Astrocyte of the cerebellum (primary cell): ENCODE measurements at regions not wholly inside any gene's neighbourhood (a gene's known extent, or its start where the extent isn't known, plus 50 kb on each side); places are given as distances from the start of the nearest gene placed in this dataset.
A peak's percentile ranks its signal among the peaks of the same experiment; 100 is the strongest.
"Not testable (repeated sequence)": the region's sequence is repeated elsewhere in the genome, so short reads cannot be mapped to it uniquely, and the experiment has no call there.

ENCODE experiments used
- DNase-seq: peaks from one replicate; pipeline ENCODE4 v3.0.0-alpha.2; 2011; ENCODE audit warnings: low read depth
- H3K4me3 ChIP-seq: 2 replicates; pipeline ENCODE4 v1.5.1; 2011; ENCODE audit warnings: mild to moderate bottlenecking, low read depth, low read length, moderate library complexity
- in situ Hi-C: cut with HindIII; loops from 2 replicates; pipeline ENCODE4 v1.10.0; 2017; ENCODE audit warnings: low sequenced_read_pairs
- TF ChIP-seq, protein P1 (sequence below): IDR thresholded peaks from 2 replicates; pipeline ENCODE4 v1.5.1; 2012; ENCODE audit warnings: low read length, low read depth, moderate library complexity, mild to moderate bottlenecking; ENCODE audit errors: missing control alignments

DNA sequence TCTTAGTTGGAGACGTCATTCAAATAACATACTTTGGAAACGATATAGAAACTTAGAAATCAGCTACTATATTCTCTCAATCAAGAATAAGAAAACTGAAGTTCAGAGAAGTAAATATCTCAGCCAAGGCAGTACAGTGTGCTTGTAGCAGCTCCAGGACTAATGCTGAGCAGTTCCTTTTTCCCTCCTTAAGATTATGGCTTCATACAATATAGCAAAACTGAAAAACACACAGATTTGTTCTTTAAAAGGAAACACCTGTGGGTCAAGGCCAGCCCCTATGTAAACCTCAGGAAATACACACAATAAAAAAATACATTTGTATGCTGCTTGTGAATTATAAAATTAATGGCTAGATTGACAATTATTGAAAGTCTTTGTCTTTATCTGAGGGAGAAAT, 212.7 kb upstream of the EDNRB start:
- no peak for DNase-seq
- TF ChIP-seq, protein P1, sequence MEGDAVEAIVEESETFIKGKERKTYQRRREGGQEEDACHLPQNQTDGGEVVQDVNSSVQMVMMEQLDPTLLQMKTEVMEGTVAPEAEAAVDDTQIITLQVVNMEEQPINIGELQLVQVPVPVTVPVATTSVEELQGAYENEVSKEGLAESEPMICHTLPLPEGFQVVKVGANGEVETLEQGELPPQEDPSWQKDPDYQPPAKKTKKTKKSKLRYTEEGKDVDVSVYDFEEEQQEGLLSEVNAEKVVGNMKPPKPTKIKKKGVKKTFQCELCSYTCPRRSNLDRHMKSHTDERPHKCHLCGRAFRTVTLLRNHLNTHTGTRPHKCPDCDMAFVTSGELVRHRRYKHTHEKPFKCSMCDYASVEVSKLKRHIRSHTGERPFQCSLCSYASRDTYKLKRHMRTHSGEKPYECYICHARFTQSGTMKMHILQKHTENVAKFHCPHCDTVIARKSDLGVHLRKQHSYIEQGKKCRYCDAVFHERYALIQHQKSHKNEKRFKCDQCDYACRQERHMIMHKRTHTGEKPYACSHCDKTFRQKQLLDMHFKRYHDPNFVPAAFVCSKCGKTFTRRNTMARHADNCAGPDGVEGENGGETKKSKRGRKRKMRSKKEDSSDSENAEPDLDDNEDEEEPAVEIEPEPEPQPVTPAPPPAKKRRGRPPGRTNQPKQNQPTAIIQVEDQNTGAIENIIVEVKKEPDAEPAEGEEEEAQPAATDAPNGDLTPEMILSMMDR: no peak
- no peak overlapping the region for H3K4me3 ChIP-seq
- in situ Hi-C loops: loop anchor here (25.0 kb wide), 1 partner anchor 856 kb away; no protein-coding TSS in a partner anchor

DNA sequence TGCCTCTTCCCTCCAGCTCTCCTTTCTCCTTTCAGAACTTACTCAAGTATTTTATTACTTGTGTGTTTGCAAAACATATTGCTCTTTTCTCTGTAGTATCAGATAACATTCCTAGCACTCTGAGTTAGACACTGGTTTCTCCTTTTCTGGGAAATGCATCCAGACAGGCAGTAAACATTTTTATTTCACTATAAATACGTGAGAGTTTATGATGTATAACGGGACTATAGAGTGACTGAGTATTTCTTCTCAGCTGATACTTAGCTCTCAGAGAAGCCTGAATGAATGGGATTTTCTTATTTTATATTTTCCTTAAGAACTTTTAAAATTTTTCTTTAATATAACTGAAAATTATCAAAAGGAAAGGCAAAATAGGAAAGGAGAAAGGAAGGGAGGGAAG, 211.2 kb upstream of the EDNRB start:
- TF ChIP-seq, protein P1: no peak
- in situ Hi-C loops: loop anchor here (25.0 kb wide), 1 partner anchor 857 kb away; no protein-coding TSS in a partner anchor

DNA sequence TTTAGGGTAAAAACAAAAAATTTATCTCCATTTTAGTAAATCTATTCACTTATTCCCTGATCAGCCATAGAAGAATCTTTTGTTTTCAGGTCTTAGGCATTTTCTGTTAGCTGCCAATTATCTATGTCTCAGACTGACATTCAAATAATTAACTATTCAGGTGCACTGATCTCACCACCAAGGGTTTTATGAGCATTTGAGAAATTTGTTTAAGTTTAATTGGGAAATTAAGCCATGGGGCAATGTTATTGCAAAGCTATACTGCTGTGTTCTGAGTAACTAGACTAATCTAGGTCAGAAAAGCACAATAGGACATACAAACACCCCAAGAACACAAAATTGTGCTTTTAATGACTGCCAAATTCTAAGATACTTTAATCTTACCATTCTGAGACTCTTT, 210.7 kb upstream of the EDNRB start:
- in situ Hi-C loops: loop anchor here (25.0 kb wide), 1 partner anchor 858 kb away; no protein-coding TSS in a partner anchor
- TF ChIP-seq, protein P1: no peak
- H3K4me3 ChIP-seq: no peak overlapping the region
- DNase-seq: no peak

More for the DNA sequence above, 211.2 kb upstream of the EDNRB start:
- H3K4me3 ChIP-seq: no peak overlapping the region
- DNase-seq: no peak

DNA sequence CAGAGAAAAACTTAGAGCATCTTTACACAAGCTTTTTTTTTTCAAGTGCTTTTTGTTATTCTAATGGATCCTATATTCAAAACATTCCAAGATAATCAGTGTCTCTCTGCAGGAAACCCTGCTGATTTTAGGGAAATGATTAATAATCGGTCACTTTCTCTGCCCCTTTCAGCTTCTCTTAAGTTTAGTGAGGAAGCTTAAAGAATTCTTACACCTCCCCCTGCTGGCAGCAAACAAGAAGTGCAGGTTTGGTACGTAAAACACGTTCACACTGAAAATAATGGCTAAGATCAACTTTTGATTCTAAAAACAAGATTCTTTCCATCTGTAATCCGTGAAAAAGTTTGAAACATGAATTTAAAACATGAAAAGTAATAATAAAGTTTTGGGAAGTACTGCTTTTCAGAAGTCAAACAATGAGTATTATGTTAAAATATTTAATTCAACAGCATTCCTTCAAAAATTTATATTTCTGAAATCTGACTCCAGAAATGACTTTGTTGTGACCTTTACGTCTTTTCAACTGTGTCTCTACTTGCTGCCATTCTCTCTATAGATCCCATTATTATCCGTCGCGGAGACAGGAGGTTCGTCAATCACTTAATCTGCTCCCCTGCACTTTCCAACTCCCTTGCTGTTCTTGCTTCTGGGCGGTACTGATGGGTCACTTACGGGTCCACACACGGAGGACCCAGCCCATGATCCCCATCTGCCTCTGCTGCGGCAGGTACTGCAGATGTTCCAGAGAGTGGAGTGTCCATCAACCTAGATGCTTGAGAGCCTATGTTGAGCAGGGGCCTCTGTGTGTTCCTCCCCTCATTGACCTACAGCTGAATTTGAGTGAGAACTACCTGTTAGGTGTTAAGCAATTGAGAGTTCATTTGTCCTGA, 203.1 kb upstream of the EDNRB start:
- H3K4me3 ChIP-seq: no peak overlapping the region
- TF ChIP-seq, protein P1: peak; percentile 81
- peak; percentile 42 for DNase-seq
- in situ Hi-C loops: no loop called here

DNA sequence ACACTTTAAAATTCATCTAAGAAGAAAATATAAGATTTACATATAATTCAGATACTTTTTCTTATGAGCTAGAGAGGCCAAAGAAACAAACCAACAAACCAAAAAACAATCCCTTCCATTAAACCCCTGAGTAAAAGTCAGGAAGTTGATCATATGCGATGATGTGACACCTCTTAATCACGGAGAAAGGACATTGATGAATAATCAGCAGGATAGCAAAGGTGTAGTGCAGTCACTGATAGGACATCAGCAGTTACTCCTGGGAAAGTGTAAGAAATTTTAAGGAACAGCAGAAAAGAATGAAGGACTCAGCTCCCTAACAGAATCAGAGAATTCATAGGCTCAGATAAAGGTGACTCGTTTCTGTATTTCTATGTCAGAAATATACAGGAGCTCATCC, 202.4 kb upstream of the EDNRB start:
- TF ChIP-seq, protein P1: no peak
- H3K4me3 ChIP-seq: no peak overlapping the region
- no peak for DNase-seq
- in situ Hi-C loops: no loop called here

DNA sequence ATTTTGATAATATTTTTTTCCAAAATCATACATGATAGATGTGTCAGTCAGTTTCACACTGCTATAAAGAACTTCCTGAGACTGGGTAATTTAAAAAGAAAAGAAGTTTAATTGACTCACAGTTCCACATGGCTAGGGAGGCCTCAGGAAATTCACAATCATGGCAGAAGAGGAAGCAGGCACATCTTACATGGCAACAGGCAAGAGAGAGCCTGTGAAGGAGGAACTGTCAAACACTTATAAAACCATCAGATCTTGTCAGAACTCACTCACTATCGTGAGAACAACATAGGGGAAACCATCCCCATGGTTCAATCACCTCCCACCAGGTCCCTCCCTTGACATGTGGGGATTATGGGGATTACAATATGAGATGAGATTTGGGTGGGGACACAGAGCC, 201.5 kb upstream of the EDNRB start:
- DNase-seq, H3K4me3 ChIP-seq, in situ Hi-C loops: not testable (repeated sequence)

DNA sequence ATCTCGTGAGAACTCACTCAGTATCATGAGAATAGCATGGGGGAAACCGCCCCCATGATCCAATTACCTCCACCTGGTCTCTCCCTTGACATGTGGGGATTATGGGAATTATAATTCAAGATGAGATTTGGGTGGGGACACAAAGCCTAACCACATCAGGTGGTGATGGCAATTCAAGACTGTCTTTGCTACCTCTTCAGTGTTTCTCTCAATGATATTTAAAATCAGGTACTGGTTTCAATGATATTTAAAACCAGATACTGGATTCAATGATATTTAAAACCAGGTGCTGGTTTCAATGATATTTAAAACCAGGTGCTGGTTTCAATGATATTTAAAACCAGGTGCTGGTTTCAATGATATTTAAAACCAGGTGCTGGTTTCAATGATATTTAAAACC, 198.4 kb upstream of the EDNRB start:
- H3K4me3 ChIP-seq, in situ Hi-C loops, DNase-seq: not testable (repeated sequence)
